Nephron (organoid): ENCODE measurements at regions not wholly inside any gene's neighbourhood (a gene's known extent, or its start where the extent isn't known, plus 50 kb on each side); places are given as distances from the start of the nearest gene placed in this dataset.

Experiments
- H3K27ac Mint-ChIP-seq, 3 experiments: 2 replicates each; pipeline ENCODE4 v1.8.0; 2020; ENCODE audit warnings: mixed read lengths in 3 of 3, mild to moderate bottlenecking in 2 of 3, moderate library complexity in 1 of 3
- H3K27me3 Mint-ChIP-seq: 2 replicates; pipeline ENCODE4 v1.8.0; 2021; ENCODE audit warnings: low read depth, mild to moderate bottlenecking, moderate library complexity, mixed read lengths
- H3K36me3 Mint-ChIP-seq: 2 replicates; pipeline ENCODE4 v1.8.0; 2020; ENCODE audit warnings: low read depth, mixed read lengths
- H3K4me1 Mint-ChIP-seq: 2 replicates; pipeline ENCODE4 v1.8.0; 2020; ENCODE audit warnings: mixed read lengths
- H3K4me3 Mint-ChIP-seq, 3 experiments: 2 replicates each; pipeline ENCODE4 v1.8.0; 2020; ENCODE audit warnings: mild to moderate bottlenecking in 3 of 3, mixed read lengths in 3 of 3, moderate library complexity in 2 of 3
- H3K9me3 Mint-ChIP-seq: 2 replicates; pipeline ENCODE4 v1.8.0; 2020; ENCODE audit warnings: mixed read lengths
- TF ChIP-seq, protein P1 (sequence below), 3 experiments: fragments of 200-600 bp; sonication (generic); IDR thresholded peaks; one replicate each; pipeline ENCODE4 v1.5.0; 2021; ENCODE audit warnings: antibody characterized with exemption in 3 of 3; ENCODE audit not compliant: unreplicated experiment in 3 of 3

DNA sequence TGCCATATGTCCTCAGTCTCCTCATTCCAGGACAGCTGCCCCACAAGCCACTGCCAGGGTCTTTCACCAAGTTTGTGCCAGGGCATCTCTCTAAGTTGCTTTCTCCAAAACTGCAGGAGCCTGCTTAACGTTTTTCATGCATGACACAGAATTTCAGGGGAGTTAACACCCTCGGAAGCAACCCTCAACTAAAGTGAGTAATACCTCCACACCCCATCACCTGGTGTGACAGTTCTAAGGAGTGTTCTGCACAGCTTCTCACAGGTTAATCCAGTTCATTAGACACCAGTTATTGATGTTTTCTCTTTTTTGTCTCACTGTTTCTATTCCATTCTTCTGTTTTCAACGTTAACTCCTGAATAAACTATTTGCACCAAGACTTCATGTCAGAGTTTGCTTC, 115.0 kb downstream of the BACH1 start:
- Mint-ChIP-seq H3K4me1 (peaks cover 9% of the 10 kb centered on the region), H3K27ac (no peak overlapping the region), H3K36me3 (no peaks in the 10 kb centered on the region), H3K9me3 (peaks cover 2% of the 10 kb centered on the region), H3K27me3 (no peaks in the 10 kb centered on the region), H3K4me3 (no peak overlapping the region)
- TF ChIP-seq, protein P1, sequence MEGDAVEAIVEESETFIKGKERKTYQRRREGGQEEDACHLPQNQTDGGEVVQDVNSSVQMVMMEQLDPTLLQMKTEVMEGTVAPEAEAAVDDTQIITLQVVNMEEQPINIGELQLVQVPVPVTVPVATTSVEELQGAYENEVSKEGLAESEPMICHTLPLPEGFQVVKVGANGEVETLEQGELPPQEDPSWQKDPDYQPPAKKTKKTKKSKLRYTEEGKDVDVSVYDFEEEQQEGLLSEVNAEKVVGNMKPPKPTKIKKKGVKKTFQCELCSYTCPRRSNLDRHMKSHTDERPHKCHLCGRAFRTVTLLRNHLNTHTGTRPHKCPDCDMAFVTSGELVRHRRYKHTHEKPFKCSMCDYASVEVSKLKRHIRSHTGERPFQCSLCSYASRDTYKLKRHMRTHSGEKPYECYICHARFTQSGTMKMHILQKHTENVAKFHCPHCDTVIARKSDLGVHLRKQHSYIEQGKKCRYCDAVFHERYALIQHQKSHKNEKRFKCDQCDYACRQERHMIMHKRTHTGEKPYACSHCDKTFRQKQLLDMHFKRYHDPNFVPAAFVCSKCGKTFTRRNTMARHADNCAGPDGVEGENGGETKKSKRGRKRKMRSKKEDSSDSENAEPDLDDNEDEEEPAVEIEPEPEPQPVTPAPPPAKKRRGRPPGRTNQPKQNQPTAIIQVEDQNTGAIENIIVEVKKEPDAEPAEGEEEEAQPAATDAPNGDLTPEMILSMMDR (IDR thresholded peaks at IDR 0.05; ENCODE audit: unreplicated experiment in 3 of 3): no peak

DNA sequence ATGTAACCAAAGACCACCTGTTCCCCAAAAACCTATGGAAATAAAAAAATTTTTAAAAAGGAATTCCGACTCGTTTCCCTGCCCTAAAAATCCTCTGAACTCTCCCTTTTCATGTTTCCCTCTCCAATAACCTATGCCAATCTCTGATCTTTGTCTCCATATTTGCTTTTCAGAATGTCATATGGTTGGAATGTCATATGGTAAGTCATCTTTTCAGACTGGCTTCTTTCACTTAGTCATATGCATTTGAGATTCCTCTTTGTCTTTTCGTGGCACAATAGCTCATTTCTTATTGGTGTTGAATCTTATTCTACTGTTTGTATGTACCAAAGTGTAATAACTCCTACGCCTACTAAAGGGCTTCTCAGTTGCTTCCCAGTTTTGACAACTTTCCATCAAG, 117.5 kb downstream of the BACH1 start:
- Mint-ChIP-seq H3K4me3 (no peak overlapping the region), H3K36me3 (no peaks in the 10 kb centered on the region), H3K27ac (no peak overlapping the region), H3K9me3 (peaks cover 4% of the 10 kb centered on the region), H3K27me3 (no peaks in the 10 kb centered on the region), H3K4me1 (no peaks in the 10 kb centered on the region)
- TF ChIP-seq, protein P1 (IDR thresholded peaks at IDR 0.05; ENCODE audit: unreplicated experiment in 3 of 3): no peak

DNA sequence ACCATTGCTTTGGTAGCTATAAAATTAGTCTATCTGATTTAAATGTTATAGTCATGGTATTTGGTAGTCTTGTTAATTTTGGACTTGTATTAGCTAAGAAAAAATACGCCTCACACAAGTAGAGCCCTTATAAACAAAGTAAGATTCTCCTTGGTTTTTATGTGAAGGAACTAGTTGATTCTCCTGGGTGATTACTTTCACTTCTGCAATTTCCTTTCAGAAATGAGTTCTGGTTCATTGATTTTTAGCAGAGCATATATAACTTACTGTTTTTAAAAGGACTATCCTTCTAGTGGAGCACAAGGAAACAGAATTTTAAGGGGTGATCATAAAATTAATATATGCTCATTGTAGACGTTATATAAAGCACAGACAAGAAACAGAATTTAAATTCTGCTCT, 120.1 kb downstream of the BACH1 start:
- Mint-ChIP-seq H3K27ac (peak overlapping the region in 1 of 3 experiments; percentile 43), H3K36me3 (peaks cover 7% of the 10 kb centered on the region)

GRCh38 chr21:29419422-29419821, 120.7 kb downstream of the BACH1 start:
- Mint-ChIP-seq H3K4me3 (no peak overlapping the region), H3K27ac (no peak overlapping the region), H3K27me3 (no peaks in the 10 kb centered on the region), H3K36me3 (peaks cover 7% of the 10 kb centered on the region), H3K9me3 (peaks cover 8% of the 10 kb centered on the region), H3K4me1 (no peaks in the 10 kb centered on the region)
- TF ChIP-seq, protein P1 (IDR thresholded peaks at IDR 0.05; ENCODE audit: unreplicated experiment in 3 of 3): no peak

More for the DNA sequence above, 120.1 kb downstream of the BACH1 start:
- H3K4me3 Mint-ChIP-seq: no peak overlapping the region
- peaks cover 8% of the 10 kb centered on the region for H3K9me3 Mint-ChIP-seq
- H3K4me1 Mint-ChIP-seq: no peaks in the 10 kb centered on the region
- TF ChIP-seq, protein P1 (IDR thresholded peaks at IDR 0.05; ENCODE audit: unreplicated experiment in 3 of 3): no peak
- no peaks in the 10 kb centered on the region for H3K27me3 Mint-ChIP-seq

DNA sequence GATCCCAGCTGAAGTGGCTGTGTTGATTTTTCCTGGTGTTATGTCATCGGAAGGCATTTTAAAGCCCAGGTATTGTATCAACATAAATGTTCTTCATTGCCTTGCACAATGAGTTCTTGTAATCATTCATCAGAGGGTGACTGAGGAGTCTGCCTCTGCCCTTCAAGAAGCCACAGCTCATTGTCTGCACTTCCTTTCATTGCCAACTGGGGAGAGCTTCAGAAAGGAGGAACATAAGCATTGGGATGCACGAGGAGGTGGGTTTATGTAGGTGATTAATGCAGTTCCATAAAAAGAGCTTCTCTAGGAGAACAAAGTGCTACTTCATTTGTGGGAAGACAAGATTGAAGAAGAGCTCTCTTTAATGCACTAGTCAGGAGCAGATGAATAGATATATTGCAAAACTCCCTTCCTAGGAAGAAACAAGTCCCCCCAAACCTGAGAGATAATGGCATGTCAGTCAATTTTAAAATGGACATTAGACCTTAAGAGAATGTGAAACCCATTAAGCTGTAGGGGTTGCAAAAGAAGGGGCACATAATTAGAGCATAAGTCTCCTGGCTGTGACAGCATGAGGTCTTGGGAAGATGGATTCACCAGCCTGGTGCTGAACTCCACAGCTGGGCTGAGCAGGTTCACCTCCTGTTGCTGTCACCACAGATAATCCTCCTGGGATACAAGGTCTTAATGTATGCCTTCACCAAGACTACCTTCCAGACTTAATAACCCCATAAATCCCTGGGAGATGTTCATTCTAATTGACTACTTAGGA, 124.6 kb downstream of the BACH1 start:
- peaks cover 4% of the 10 kb centered on the region for H3K27me3 Mint-ChIP-seq
- H3K27ac Mint-ChIP-seq: peak overlapping the region in 1 of 3 experiments; percentile 22
- peaks cover 6% of the 10 kb centered on the region for H3K9me3 Mint-ChIP-seq
- no peaks in the 10 kb centered on the region for H3K4me1 Mint-ChIP-seq
- H3K4me3 Mint-ChIP-seq: no peak overlapping the region
- TF ChIP-seq, protein P1 (IDR thresholded peaks at IDR 0.05; ENCODE audit: unreplicated experiment in 3 of 3): no peak
- peaks cover 11% of the 10 kb centered on the region for H3K36me3 Mint-ChIP-seq

DNA sequence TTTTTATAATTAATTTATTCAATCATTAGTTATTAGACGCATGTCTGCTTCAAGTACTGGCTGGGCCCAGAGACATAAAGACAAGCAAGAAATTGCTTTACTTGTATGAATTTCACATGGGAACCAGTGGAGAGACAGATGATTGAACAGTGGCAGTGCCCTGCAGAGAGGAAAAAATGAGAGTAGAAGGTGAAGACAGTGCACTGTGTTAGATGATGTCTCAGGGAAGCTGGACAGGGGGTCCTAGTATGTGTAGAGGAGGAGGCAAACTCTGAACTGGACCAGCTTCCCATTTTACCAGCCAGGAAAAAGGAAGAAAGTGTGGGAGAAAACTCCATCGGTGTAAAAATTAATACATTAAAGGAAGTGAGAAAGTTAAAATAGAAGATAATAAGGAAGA, 126.0 kb downstream of the BACH1 start:
- Mint-ChIP-seq H3K27ac (no peak overlapping the region), H3K27me3 (peaks cover 4% of the 10 kb centered on the region), H3K4me1 (no peaks in the 10 kb centered on the region), H3K36me3 (peaks cover 11% of the 10 kb centered on the region), H3K4me3 (no peak overlapping the region), H3K9me3 (peaks cover 4% of the 10 kb centered on the region)
- TF ChIP-seq, protein P1 (IDR thresholded peaks at IDR 0.05; ENCODE audit: unreplicated experiment in 3 of 3): no peak
